ENCODE measurements at regions not wholly inside any gene's neighbourhood (a gene's known extent, or its start where the extent isn't known, plus 50 kb on each side); places are given as distances from the start of the nearest gene placed in this dataset.

DNA sequence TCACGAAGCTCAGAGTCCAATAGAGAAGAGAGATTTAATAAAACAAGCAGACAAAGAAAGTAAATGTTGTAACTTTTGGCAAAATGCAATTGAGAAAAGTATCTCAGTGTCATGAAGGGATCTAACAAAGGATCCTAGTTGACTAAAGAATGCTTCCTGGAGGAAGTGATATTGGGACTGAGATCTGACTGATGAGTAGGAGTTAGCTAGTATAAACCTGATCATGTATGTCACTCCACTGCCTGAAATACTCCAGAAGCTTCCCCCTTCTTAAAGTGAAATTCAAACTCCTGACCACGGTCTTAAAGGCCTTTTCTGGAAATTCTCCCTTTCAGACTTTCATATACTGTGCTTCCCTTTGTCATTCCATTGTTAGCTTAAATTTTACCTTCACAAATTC is 1102.4 kb upstream of the ZEB2 start:
- TF ChIP-seq RARB (CRISPR knock-in tag; IDR thresholded peaks at IDR 0.05) = no peak
- no peak for TF ChIP-seq ZFP30 (CRISPR knock-in tag; IDR thresholded peaks at IDR 0.05)
- no peak for TF ChIP-seq ZNF8 (CRISPR knock-in tag; IDR thresholded peaks at IDR 0.05)
- TF ChIP-seq GLIS3 (CRISPR knock-in tag; IDR thresholded peaks at IDR 0.05) = no peak
- no peak for TF ChIP-seq TOX (CRISPR knock-in tag; IDR thresholded peaks at IDR 0.05; ENCODE audit: borderline replicate concordance)
